C1 segment of cervical spinal cord (tissue), 14 donors: ENCODE measurements at regions not wholly inside any gene's neighbourhood (a gene's known extent, or its start where the extent isn't known, plus 50 kb on each side); places are given as distances from the start of the nearest gene placed in this dataset.
"Not testable (repeated sequence)": the region's sequence is repeated elsewhere in the genome, so short reads cannot be mapped to it uniquely, and the experiment has no call there.

Source experiments
- DNase-seq, 14 donors: peaks; one replicate each; lab custom pipeline; 2025; lab: John Stamatoyannopoulos, UW

GRCh38 chr11:11717064-11717725 lies 95.4 kb upstream of the GALNT18 start:
- no peak for DNase-seq

- not testable (repeated sequence) for DNase-seq
These were observed 93.3 kb upstream of the GALNT18 start for GRCh38 chr11:11715075-11715474.

GRCh38 chr11:11710556-11710955 lies 88.8 kb upstream of the GALNT18 start:
- no peak for DNase-seq

- no peak for DNase-seq
These were observed 87.8 kb upstream of the GALNT18 start for GRCh38 chr11:11709447-11710239.

GRCh38 chr11:11708256-11708655 lies 86.5 kb upstream of the GALNT18 start:
- no peak for DNase-seq

GRCh38 chr11:11706028-11706427 lies 84.2 kb upstream of the GALNT18 start:
- no peak for DNase-seq

GRCh38 chr11:11703885-11704284 lies 82.1 kb upstream of the GALNT18 start:
- no peak for DNase-seq

GRCh38 chr11:11701070-11701469 lies 79.3 kb upstream of the GALNT18 start:
- peak in 1 of 14 donors; percentile 39 for DNase-seq

GRCh38 chr11:11697796-11698195 lies 76.0 kb upstream of the GALNT18 start:
- DNase-seq, result no peak

GRCh38 chr11:11691296-11692151 lies 69.7 kb upstream of the GALNT18 start:
- peak in 1 of 14 donors; percentile 21 for DNase-seq

- no peak for DNase-seq
These were observed 59.7 kb upstream of the GALNT18 start for GRCh38 chr11:11681536-11681935.

- no peak for DNase-seq
These were observed 56.0 kb upstream of the GALNT18 start for GRCh38 chr11:11677672-11678356.

GRCh38 chr11:11675671-11676181 lies 53.9 kb upstream of the GALNT18 start:
- DNase-seq, result no peak

GRCh38 chr11:11672789-11673188 lies 51.0 kb upstream of the GALNT18 start:
- no peak for DNase-seq

GRCh38 chr11:11672101-11672500 lies 50.3 kb upstream of the GALNT18 start:
- DNase-seq, result no peak
